H9 (cell line): ENCODE measurements at regions not wholly inside any gene's neighbourhood (a gene's known extent, or its start where the extent isn't known, plus 50 kb on each side); places are given as distances from the start of the nearest gene placed in this dataset.

Source experiments
- DNase-seq: peaks from one replicate; pipeline ENCODE4 v3.0.0-alpha.2; 2017
- H2AFZ ChIP-seq: one replicate; pipeline ENCODE4 v1.6.1; 2013; ENCODE audit warnings: mild to moderate bottlenecking, low read length, control low read depth, moderate library complexity
- H2AK5ac ChIP-seq: 2 replicates; pipeline ENCODE4 v1.6.1; 2013; ENCODE audit warnings: low read length, control low read depth, mixed read lengths; ENCODE audit not compliant: insufficient read length
- H2BK120ac ChIP-seq: one replicate; pipeline ENCODE4 v1.6.1; 2013; ENCODE audit warnings: low read depth, mild to moderate bottlenecking, low read length, control low read depth, inconsistent platforms; ENCODE audit not compliant: poor library complexity, severe bottlenecking
- H2BK12ac ChIP-seq: 2 replicates; pipeline ENCODE4 v1.6.1; 2013; ENCODE audit warnings: low read length, control low read depth, mixed read lengths, low read depth; ENCODE audit not compliant: insufficient read length
- H2BK15ac ChIP-seq: 2 replicates; pipeline ENCODE4 v1.6.1; 2013; ENCODE audit warnings: low read depth, low read length, control low read depth
- H2BK20ac ChIP-seq: one replicate; pipeline ENCODE4 v1.6.1; 2013; ENCODE audit warnings: low read depth, mild to moderate bottlenecking, low read length, control low read depth, inconsistent platforms; ENCODE audit not compliant: poor library complexity, severe bottlenecking
- H2BK5ac ChIP-seq: 2 replicates; pipeline ENCODE4 v1.6.1; 2013; ENCODE audit warnings: low read length, control low read depth, mixed read lengths; ENCODE audit not compliant: insufficient read length
- H3K14ac ChIP-seq: 2 replicates; pipeline ENCODE4 v1.6.1; 2013; ENCODE audit warnings: low read length, control low read depth; ENCODE audit not compliant: insufficient read depth
- H3K18ac ChIP-seq: 2 replicates; pipeline ENCODE4 v1.6.1; 2013; ENCODE audit warnings: low read depth, mild to moderate bottlenecking, mixed read lengths, low read length, control low read depth; ENCODE audit not compliant: insufficient read length
- H3K23ac ChIP-seq: 2 replicates; pipeline ENCODE4 v1.6.1; 2013; ENCODE audit warnings: low read length, control low read depth, mixed read lengths, low read depth; ENCODE audit not compliant: insufficient read length
- H3K23me2 ChIP-seq: 2 replicates; pipeline ENCODE4 v1.6.1; 2013; ENCODE audit warnings: low read depth, mild to moderate bottlenecking, mixed read lengths, low read length, control low read depth; ENCODE audit not compliant: insufficient read length, poor library complexity, severe bottlenecking
- H3K27ac ChIP-seq: 2 replicates; pipeline ENCODE4 v1.5.1; 2013; ENCODE audit warnings: low read length, control low read depth, mixed read lengths, low read depth; ENCODE audit not compliant: insufficient read length
- H3K27me3 ChIP-seq: 2 replicates; pipeline ENCODE4 v1.6.1; 2013; ENCODE audit warnings: low read length, control low read depth, inconsistent platforms; ENCODE audit not compliant: insufficient read depth
- H3K4ac ChIP-seq: 2 replicates; pipeline ENCODE4 v1.6.1; 2013; ENCODE audit warnings: low read depth, mild to moderate bottlenecking, control low read depth, inconsistent platforms, low read length, moderate library complexity
- H3K4me1 ChIP-seq: 2 replicates; pipeline ENCODE4 v1.6.1; 2013; ENCODE audit warnings: low read length, control low read depth, inconsistent platforms; ENCODE audit not compliant: insufficient read depth
- H3K4me2 ChIP-seq: 2 replicates; pipeline ENCODE4 v1.6.1; 2013; ENCODE audit warnings: low read length, control low read depth, mixed read lengths; ENCODE audit not compliant: insufficient read length, insufficient read depth
- H3K56ac ChIP-seq: 2 replicates; pipeline ENCODE4 v1.6.1; 2013; ENCODE audit warnings: low read depth, mild to moderate bottlenecking, mixed read lengths, low read length, control low read depth; ENCODE audit not compliant: insufficient read length
- H3K79me1 ChIP-seq: 2 replicates; pipeline ENCODE4 v1.6.1; 2013; ENCODE audit warnings: low read depth, mild to moderate bottlenecking, moderate library complexity, low read length, control low read depth, inconsistent platforms; ENCODE audit not compliant: insufficient read depth, poor library complexity, severe bottlenecking
- H3K79me2 ChIP-seq: 2 replicates; pipeline ENCODE4 v1.6.1; 2013; ENCODE audit warnings: low read length, control low read depth, inconsistent platforms; ENCODE audit not compliant: insufficient read depth
- H3K9ac ChIP-seq: 2 replicates; pipeline ENCODE4 v1.6.1; 2013; ENCODE audit warnings: low read length, control low read depth, mixed read lengths; ENCODE audit not compliant: insufficient read length; ENCODE audit errors: extremely low read depth
- H3K9me3 ChIP-seq: one replicate; pipeline ENCODE4 v1.6.1; 2013; ENCODE audit warnings: low read depth, low read length, inconsistent platforms; ENCODE audit not compliant: control insufficient read depth
- H3T11ph ChIP-seq: one replicate; pipeline ENCODE4 v1.6.1; 2013; ENCODE audit warnings: mild to moderate bottlenecking, low read length, control low read depth, inconsistent platforms
- H4K20me1 ChIP-seq: one replicate; pipeline ENCODE4 v1.6.1; 2013; ENCODE audit not compliant: control insufficient read depth, insufficient read length, insufficient read depth
- H4K5ac ChIP-seq: 2 replicates; pipeline ENCODE4 v1.6.1; 2013; ENCODE audit warnings: low read depth, mild to moderate bottlenecking, mixed read lengths, low read length, control low read depth; ENCODE audit not compliant: insufficient read length
- H4K8ac ChIP-seq: replicated peaks from 2 replicates; pipeline ENCODE4 v1.6.1; 2013; ENCODE audit warnings: low read length, control low read depth, mixed read lengths, low read depth; ENCODE audit not compliant: insufficient read length
- H4K91ac ChIP-seq: 2 replicates; pipeline ENCODE4 v1.6.1; 2013; ENCODE audit warnings: low read depth, mild to moderate bottlenecking, moderate library complexity, mixed read lengths, low read length, control low read depth; ENCODE audit not compliant: insufficient read length
- H3K27ac Mint-ChIP-seq, 3 experiments: 2 replicates in 2 of 3; 3 replicates in 1 of 3; pipeline ENCODE4 v1.8.0; 2020 to 2021; ENCODE audit warnings: mixed read lengths in 3 of 3, mild to moderate bottlenecking in 1 of 3, moderate library complexity in 1 of 3
- H3K27me3 Mint-ChIP-seq: 2 replicates; pipeline ENCODE4 v1.8.0; 2021; ENCODE audit warnings: low read depth, mild to moderate bottlenecking, moderate library complexity, mixed read lengths
- H3K36me3 Mint-ChIP-seq, 3 experiments: 2 replicates in 2 of 3; 3 replicates in 1 of 3; pipeline ENCODE4 v1.8.0; 2020 to 2021; ENCODE audit warnings: low read depth in 3 of 3, mixed read lengths in 3 of 3; ENCODE audit not compliant: insufficient read depth in 1 of 3
- H3K4me1 Mint-ChIP-seq, 2 experiments: 2 replicates each; pipeline ENCODE4 v1.8.0; 2020; ENCODE audit warnings: mixed read lengths in 2 of 2
- H3K4me3 Mint-ChIP-seq, 2 experiments: 2 replicates in 1 of 2; 3 replicates in 1 of 2; pipeline ENCODE4 v1.8.0; 2020 to 2021; ENCODE audit warnings: mild to moderate bottlenecking in 2 of 2, mixed read lengths in 2 of 2, moderate library complexity in 1 of 2
- H3K9me3 Mint-ChIP-seq, 2 experiments: 2 replicates in 1 of 2; 3 replicates in 1 of 2; pipeline ENCODE4 v1.8.0; 2020; ENCODE audit warnings: mild to moderate bottlenecking in 2 of 2, mixed read lengths in 2 of 2, moderate library complexity in 1 of 2
- TF ChIP-seq, protein P1 (sequence below): fragments of 200-600 bp; sonication (generic); conservative IDR thresholded peaks from 3 replicates; pipeline ENCODE4 v1.8.0; 2021; ENCODE audit warnings: antibody characterized with exemption, mild to moderate bottlenecking

DNA sequence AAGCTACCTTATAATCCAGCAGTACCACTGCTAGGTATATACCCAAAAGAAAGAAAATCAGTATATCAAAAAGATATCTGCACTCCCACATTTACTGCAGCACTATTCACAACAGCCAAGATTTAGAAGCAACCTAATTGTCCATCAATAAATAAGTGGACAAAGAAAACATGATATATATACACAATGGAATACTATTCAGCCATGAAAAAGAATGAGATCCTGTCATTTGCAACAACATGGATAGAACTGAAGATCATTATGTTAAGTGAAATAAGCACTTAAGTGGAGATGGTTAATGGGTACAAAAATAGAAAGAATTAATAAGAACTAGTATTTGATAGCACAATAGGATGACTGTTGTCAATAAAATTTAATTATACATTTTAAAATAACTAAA is 90.7 kb upstream of the PKN2 start:
- no peak for DNase-seq
- no peak overlapping the region for H3T11ph ChIP-seq
- peaks cover 6 to 23% (median 11%) of the 10 kb centered on the region in 3 experiments; a peak in 6 of 7 replicates for H3K36me3 Mint-ChIP-seq
- no peak overlapping the region for H3K18ac ChIP-seq
- H3K56ac ChIP-seq = no peak overlapping the region
- no peaks in the 10 kb centered on the region for H3K4me1 ChIP-seq
- no peaks in the 10 kb centered on the region for H3K27me3 Mint-ChIP-seq
- H3K4me2 ChIP-seq = no peak overlapping the region
- TF ChIP-seq, protein P1, sequence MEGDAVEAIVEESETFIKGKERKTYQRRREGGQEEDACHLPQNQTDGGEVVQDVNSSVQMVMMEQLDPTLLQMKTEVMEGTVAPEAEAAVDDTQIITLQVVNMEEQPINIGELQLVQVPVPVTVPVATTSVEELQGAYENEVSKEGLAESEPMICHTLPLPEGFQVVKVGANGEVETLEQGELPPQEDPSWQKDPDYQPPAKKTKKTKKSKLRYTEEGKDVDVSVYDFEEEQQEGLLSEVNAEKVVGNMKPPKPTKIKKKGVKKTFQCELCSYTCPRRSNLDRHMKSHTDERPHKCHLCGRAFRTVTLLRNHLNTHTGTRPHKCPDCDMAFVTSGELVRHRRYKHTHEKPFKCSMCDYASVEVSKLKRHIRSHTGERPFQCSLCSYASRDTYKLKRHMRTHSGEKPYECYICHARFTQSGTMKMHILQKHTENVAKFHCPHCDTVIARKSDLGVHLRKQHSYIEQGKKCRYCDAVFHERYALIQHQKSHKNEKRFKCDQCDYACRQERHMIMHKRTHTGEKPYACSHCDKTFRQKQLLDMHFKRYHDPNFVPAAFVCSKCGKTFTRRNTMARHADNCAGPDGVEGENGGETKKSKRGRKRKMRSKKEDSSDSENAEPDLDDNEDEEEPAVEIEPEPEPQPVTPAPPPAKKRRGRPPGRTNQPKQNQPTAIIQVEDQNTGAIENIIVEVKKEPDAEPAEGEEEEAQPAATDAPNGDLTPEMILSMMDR = no peak
- H3K4ac ChIP-seq = no peak overlapping the region
- H3K14ac ChIP-seq = no peak overlapping the region
- no peak overlapping the region for H2AK5ac ChIP-seq
- no peak overlapping the region for H3K27ac Mint-ChIP-seq
- no peak overlapping the region for H2BK120ac ChIP-seq
- H3K9ac ChIP-seq = no peak overlapping the region
- no peak overlapping the region for H2BK5ac ChIP-seq
- no peak overlapping the region for H2AFZ ChIP-seq
- H4K20me1 ChIP-seq = no peaks in the 10 kb centered on the region
- no peak overlapping the region for H3K27ac ChIP-seq
- no peaks in the 10 kb centered on the region for H3K4me1 Mint-ChIP-seq
- no peak overlapping the region for H3K4me3 Mint-ChIP-seq
- no peak overlapping the region for H4K5ac ChIP-seq
- H3K9me3 ChIP-seq = no peaks in the 10 kb centered on the region
- no peaks in the 10 kb centered on the region for H3K79me1 ChIP-seq
- no peaks in the 10 kb centered on the region for H3K27me3 ChIP-seq
- no peak overlapping the region for H4K91ac ChIP-seq
- no peak overlapping the region for H2BK15ac ChIP-seq
- H2BK20ac ChIP-seq = no peak overlapping the region
- no peak overlapping the region for H2BK12ac ChIP-seq
- H3K9me3 Mint-ChIP-seq = peaks cover 34 to 35% of the 10 kb centered on the region in 2 experiments
- H4K8ac ChIP-seq = no peak overlapping the region
- H3K23ac ChIP-seq = no peak overlapping the region
- H3K23me2 ChIP-seq = no peaks in the 10 kb centered on the region
- no peaks in the 10 kb centered on the region for H3K79me2 ChIP-seq
